ENCODE measurements at regions not wholly inside any gene's neighbourhood (a gene's known extent, or its start where the extent isn't known, plus 50 kb on each side); places are given as distances from the start of the nearest gene placed in this dataset.

DNA sequence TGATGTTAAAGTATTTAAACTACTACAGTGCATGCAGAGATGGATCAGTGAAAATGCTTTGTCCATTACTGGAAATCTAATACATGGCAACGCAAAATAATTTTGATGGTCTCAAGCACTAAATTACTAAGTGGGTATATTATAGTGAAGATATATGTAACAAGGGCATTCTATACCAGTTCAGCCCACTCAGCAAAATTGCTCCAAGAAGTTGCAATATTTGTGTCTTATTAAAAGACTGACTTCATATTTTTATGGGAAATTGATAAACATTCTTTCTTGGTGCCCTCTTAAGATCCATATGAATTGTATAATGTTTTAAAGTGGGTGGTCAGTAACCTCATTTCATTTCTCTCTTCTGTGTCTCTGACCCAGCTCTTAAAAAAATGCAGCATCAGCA, 343.1 kb upstream of the MEX3C start:
- intact Hi-C loops (cut with DNase I), result no loop called here
- no peaks in the 10 kb centered on the region for H3K27me3 ChIP-seq
- H3K4me3 ChIP-seq, result no peak overlapping the region
- no peaks in the 10 kb centered on the region for H3K4me1 ChIP-seq
- no peak overlapping the region for H3K27ac ChIP-seq
- TF ChIP-seq, protein P1, sequence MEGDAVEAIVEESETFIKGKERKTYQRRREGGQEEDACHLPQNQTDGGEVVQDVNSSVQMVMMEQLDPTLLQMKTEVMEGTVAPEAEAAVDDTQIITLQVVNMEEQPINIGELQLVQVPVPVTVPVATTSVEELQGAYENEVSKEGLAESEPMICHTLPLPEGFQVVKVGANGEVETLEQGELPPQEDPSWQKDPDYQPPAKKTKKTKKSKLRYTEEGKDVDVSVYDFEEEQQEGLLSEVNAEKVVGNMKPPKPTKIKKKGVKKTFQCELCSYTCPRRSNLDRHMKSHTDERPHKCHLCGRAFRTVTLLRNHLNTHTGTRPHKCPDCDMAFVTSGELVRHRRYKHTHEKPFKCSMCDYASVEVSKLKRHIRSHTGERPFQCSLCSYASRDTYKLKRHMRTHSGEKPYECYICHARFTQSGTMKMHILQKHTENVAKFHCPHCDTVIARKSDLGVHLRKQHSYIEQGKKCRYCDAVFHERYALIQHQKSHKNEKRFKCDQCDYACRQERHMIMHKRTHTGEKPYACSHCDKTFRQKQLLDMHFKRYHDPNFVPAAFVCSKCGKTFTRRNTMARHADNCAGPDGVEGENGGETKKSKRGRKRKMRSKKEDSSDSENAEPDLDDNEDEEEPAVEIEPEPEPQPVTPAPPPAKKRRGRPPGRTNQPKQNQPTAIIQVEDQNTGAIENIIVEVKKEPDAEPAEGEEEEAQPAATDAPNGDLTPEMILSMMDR (IDR thresholded peaks at IDR 0.05), result no peak
- DNase-seq (ENCODE audit: low spot score in 2 of 2), result no peak
- H3K9me3 ChIP-seq, result no peaks in the 10 kb centered on the region
- no peaks in the 10 kb centered on the region for H3K36me3 ChIP-seq

- Histone ChIP-seq H3K36me3 (no peaks in the 10 kb centered on the region), H3K4me3 (no peak overlapping the region), H3K27me3 (no peaks in the 10 kb centered on the region), H3K4me1 (no peaks in the 10 kb centered on the region), H3K27ac (no peak overlapping the region), H3K9me3 (no peaks in the 10 kb centered on the region)
- no peak for DNase-seq (ENCODE audit: low spot score in 2 of 2)
- intact Hi-C loops (cut with DNase I), result no loop called here
- TF ChIP-seq, protein P1 (IDR thresholded peaks at IDR 0.05), result no peak
These were observed 343.7 kb upstream of the MEX3C start for GRCh38 chr18:51541230-51541629.

GRCh38 chr18:51543658-51544155, 346.2 kb upstream of the MEX3C start:
- intact Hi-C loops (cut with DNase I), result no loop called here

DNA sequence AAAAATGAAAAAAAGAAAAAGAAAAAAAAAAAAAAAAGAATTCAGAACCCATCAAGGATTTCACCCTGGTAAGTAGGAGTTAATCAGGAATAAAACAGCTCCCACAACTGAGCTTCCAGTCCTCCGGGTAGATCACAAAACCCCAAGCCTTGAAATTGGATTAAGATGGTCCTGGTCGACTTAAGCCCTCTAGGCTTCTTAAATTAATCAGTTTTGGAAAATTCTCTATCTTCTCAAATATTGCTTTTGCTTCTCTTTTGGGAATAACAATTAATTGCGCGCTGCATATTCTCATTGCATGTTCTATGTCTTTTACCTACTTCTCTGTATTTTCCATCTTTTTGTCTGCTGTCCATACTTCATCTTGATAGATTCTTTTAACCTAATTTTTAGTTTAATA, 348.0 kb upstream of the MEX3C start:
- intact Hi-C loops (cut with DNase I), result no loop called here
- no peak overlapping the region for H3K27ac ChIP-seq
- H3K9me3 ChIP-seq, result no peaks in the 10 kb centered on the region
- no peak for DNase-seq (ENCODE audit: low spot score in 2 of 2)
- no peaks in the 10 kb centered on the region for H3K36me3 ChIP-seq
- H3K27me3 ChIP-seq, result no peaks in the 10 kb centered on the region
- TF ChIP-seq, protein P1 (IDR thresholded peaks at IDR 0.05), result no peak
- H3K4me1 ChIP-seq, result no peaks in the 10 kb centered on the region
- no peak overlapping the region for H3K4me3 ChIP-seq

More at GRCh38 chr18:51543658-51544155, 346.2 kb upstream of the MEX3C start:
- H3K4me1 ChIP-seq, result no peaks in the 10 kb centered on the region
- H3K36me3 ChIP-seq, result no peaks in the 10 kb centered on the region
- TF ChIP-seq, protein P1 (IDR thresholded peaks at IDR 0.05), result no peak
- no peaks in the 10 kb centered on the region for H3K9me3 ChIP-seq
- H3K27me3 ChIP-seq, result no peaks in the 10 kb centered on the region
- H3K4me3 ChIP-seq, result no peak overlapping the region
- no peak overlapping the region for H3K27ac ChIP-seq
- DNase-seq (ENCODE audit: low spot score in 2 of 2), result no peak

DNA sequence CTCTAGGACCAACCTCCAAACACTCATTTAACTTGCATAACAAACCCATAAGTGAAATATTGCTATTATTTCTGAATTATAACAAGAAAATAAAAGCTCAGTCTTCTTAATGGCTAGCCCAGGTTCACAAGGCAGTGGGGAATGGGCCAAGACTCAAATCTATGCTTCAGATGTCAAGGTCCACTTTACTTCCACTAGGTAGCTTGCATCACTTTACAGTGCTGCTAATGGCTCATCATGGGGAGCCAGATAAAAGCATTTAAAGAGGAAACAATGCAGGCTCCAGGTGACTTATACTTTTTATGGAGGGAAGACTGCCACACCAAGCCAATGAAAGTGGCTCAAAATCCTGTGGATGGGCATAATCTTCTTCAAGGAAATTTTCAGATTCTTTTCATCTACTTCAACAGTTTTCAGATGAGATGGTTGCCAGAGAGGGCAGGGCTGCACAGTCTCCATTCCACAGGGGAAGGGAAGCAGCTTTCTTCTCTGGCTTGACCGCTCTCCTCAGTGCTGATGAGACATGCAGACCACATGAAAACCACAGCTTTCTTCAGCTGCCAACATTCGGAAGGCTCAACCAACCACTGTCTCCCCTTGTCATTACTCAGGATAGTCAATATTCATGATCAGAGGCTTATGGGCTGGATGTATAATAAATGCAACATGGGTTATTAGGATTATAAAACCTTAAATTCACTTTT, 361.9 kb upstream of the MEX3C start:
- intact Hi-C loops (cut with DNase I), result no loop called here
- Histone ChIP-seq H3K27me3 (no peaks in the 10 kb centered on the region), H3K27ac (no peak overlapping the region), H3K9me3 (no peaks in the 10 kb centered on the region), H3K4me3 (no peak overlapping the region), H3K4me1 (no peaks in the 10 kb centered on the region), H3K36me3 (no peaks in the 10 kb centered on the region)
- TF ChIP-seq, protein P1 (IDR thresholded peaks at IDR 0.05), result no peak
- no peak for DNase-seq (ENCODE audit: low spot score in 2 of 2)

All from ascending aorta (tissue), 2 donors.